HUES48 (cell line): ENCODE measurements at regions not wholly inside any gene's neighbourhood (a gene's known extent, or its start where the extent isn't known, plus 50 kb on each side); places are given as distances from the start of the nearest gene placed in this dataset.

Source experiments
- H3K27ac ChIP-seq: one replicate; pipeline ENCODE4 v1.7.0; 2013; ENCODE audit warnings: low read depth, low read length, inconsistent platforms
- H3K27me3 ChIP-seq: 2 replicates; pipeline ENCODE4 v1.6.1; 2013; ENCODE audit warnings: mild to moderate bottlenecking, low read length; ENCODE audit not compliant: control insufficient read depth, insufficient read depth
- H3K36me3 ChIP-seq: 2 replicates; pipeline ENCODE4 v1.6.1; 2013; ENCODE audit warnings: low read length; ENCODE audit not compliant: control insufficient read depth, insufficient read depth
- H3K4me1 ChIP-seq: 2 replicates; pipeline ENCODE4 v1.6.1; 2013; ENCODE audit warnings: mild to moderate bottlenecking, low read length; ENCODE audit not compliant: control insufficient read depth, insufficient read depth
- H3K4me3 ChIP-seq: 2 replicates; pipeline ENCODE4 v1.5.1; 2013; ENCODE audit warnings: mild to moderate bottlenecking, low read depth, low read length
- H3K9ac ChIP-seq: 2 replicates; pipeline ENCODE4 v1.6.1; 2013; ENCODE audit warnings: mild to moderate bottlenecking, low read depth, low read length, moderate library complexity
- H3K9me3 ChIP-seq: 2 replicates; pipeline ENCODE4 v1.6.1; 2013; ENCODE audit warnings: low read length; ENCODE audit not compliant: control insufficient read depth, insufficient read depth

DNA sequence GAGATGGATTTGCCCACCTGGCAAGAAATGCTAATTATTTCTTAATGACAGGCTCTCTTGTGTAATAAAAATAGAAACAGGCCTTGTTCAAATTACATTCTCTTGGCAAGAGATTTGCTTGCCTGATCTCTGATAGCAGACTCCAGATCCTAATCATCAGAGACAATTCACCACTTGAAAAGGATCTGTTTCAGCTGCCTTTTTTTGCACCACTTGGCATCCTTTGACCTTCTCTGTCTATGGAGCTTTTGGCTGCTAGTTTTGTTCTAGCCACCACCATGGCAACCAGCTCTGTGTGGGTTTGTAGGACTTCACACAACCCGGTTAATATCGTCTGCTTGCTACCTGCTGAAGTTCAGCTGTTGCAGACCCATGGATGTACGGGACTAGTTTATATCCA lies 241.1 kb upstream of the TLL1 start:
- no peaks in the 10 kb centered on the region for H3K27me3 ChIP-seq
- H3K4me1 ChIP-seq = 0 out of 2 replicates have a peak, but pooled peaks cover 3% of the 10 kb centered on the region
- H3K9me3 ChIP-seq = 0 out of 2 replicates have a peak, but pooled peaks cover 6% of the 10 kb centered on the region
- no peak overlapping the region for H3K27ac ChIP-seq
- no peaks in the 10 kb centered on the region for H3K36me3 ChIP-seq
- no peak overlapping the region for H3K4me3 ChIP-seq
- H3K9ac ChIP-seq = no peak overlapping the region

GRCh38 chr4:165634766-165635165 lies 238.3 kb upstream of the TLL1 start:
- Histone ChIP-seq H3K27me3 (no peaks in the 10 kb centered on the region), H3K27ac (no peak overlapping the region), H3K36me3 (no peaks in the 10 kb centered on the region)

GRCh38 chr4:165635381-165635780 lies 237.7 kb upstream of the TLL1 start:
- Histone ChIP-seq H3K4me1 (0 out of 2 replicates have a peak, but pooled peaks cover 3% of the 10 kb centered on the region), H3K4me3 (no peak overlapping the region), H3K27me3 (no peaks in the 10 kb centered on the region), H3K27ac (no peak overlapping the region), H3K9ac (no peak overlapping the region), H3K36me3 (no peaks in the 10 kb centered on the region), H3K9me3 (0 out of 2 replicates have a peak, but pooled peaks cover 6% of the 10 kb centered on the region)

More at GRCh38 chr4:165634766-165635165, 238.3 kb upstream of the TLL1 start:
- Histone ChIP-seq H3K4me3 (no peak overlapping the region), H3K9ac (no peak overlapping the region), H3K9me3 (0 out of 2 replicates have a peak, but pooled peaks cover 6% of the 10 kb centered on the region), H3K4me1 (0 out of 2 replicates have a peak, but pooled peaks cover 3% of the 10 kb centered on the region)

DNA sequence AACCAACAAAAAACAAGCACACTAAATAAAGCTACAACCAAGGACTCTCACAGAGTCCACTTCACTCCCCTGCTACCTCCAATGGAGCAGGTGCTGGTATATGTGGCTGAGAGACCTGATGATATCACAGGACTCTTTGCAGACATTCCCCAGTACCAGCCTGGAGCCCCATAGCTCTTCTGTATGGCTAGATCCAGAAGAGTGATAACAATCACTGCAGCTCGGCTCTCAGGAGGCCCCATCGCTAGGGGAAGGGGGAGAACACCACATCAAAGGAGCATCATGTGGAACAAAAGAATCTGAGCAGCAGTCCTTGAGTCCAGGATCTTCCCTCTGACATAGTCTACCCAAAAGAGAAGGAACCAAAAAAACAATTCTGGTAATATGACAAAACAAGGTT lies 237.1 kb upstream of the TLL1 start:
- 0 out of 2 replicates have a peak, but pooled peaks cover 3% of the 10 kb centered on the region for H3K4me1 ChIP-seq
- H3K4me3 ChIP-seq = no peak overlapping the region

DNA sequence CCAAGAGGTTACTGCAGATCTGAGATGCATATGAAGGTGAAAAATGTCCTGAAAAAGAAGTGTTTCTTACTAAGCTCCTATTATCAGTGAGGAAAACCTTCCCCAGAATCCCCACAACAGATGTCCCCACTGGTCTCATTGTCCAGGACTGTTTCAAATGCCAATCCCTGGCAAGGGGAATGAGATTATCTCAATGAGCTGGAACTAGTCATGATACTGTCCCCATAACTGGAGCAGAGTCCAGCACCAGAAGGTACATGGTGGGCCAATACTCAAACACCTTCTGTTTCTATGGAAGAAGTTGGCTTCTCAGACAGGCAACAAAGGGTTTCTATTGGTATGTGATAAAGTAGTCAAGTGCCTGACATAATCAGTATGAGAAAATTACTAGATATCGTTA lies 221.1 kb upstream of the TLL1 start:
- Histone ChIP-seq H3K9ac (no peak overlapping the region), H3K27ac (no peak overlapping the region), H3K4me1 (peaks cover 21% of the 10 kb centered on the region), H3K27me3 (no peaks in the 10 kb centered on the region), H3K36me3 (no peaks in the 10 kb centered on the region), H3K4me3 (no peak overlapping the region), H3K9me3 (no peaks in the 10 kb centered on the region)

More for the DNA sequence above, 237.1 kb upstream of the TLL1 start:
- H3K9ac ChIP-seq = no peak overlapping the region
- no peaks in the 10 kb centered on the region for H3K27me3 ChIP-seq
- no peaks in the 10 kb centered on the region for H3K36me3 ChIP-seq
- no peak overlapping the region for H3K27ac ChIP-seq
- 0 out of 2 replicates have a peak, but pooled peaks cover 6% of the 10 kb centered on the region for H3K9me3 ChIP-seq

GRCh38 chr4:165654556-165654955 lies 218.5 kb upstream of the TLL1 start:
- H3K4me3 ChIP-seq = no peak overlapping the region
- H3K9me3 ChIP-seq = no peaks in the 10 kb centered on the region
- peaks cover 34% of the 10 kb centered on the region for H3K4me1 ChIP-seq
- H3K27ac ChIP-seq = no peak overlapping the region
- no peak overlapping the region for H3K9ac ChIP-seq
- no peaks in the 10 kb centered on the region for H3K27me3 ChIP-seq
- no peaks in the 10 kb centered on the region for H3K36me3 ChIP-seq

- Histone ChIP-seq H3K36me3 (no peaks in the 10 kb centered on the region), H3K9ac (peak overlapping the region; percentile 20), H3K27me3 (no peaks in the 10 kb centered on the region), H3K9me3 (no peaks in the 10 kb centered on the region), H3K4me1 (peaks cover 34% of the 10 kb centered on the region), H3K4me3 (peak overlapping the region; percentile 40; the same call in 1 of the 2 replicates), H3K27ac (peak overlapping the region; percentile 78)
Observed at GRCh38 chr4:165656399-165656798, 216.6 kb upstream of the TLL1 start.

- Histone ChIP-seq H3K27ac (peak overlapping the region; percentile 78), H3K4me3 (peak overlapping the region; percentile 40; the same call in 1 of the 2 replicates), H3K36me3 (no peaks in the 10 kb centered on the region), H3K4me1 (peaks cover 34% of the 10 kb centered on the region), H3K9ac (peak overlapping the region; percentile 20), H3K9me3 (no peaks in the 10 kb centered on the region), H3K27me3 (no peaks in the 10 kb centered on the region)
Observed at GRCh38 chr4:165656829-165657490, 216.1 kb upstream of the TLL1 start.

GRCh38 chr4:165662341-165662740 lies 210.7 kb upstream of the TLL1 start:
- H3K27ac ChIP-seq = no peak overlapping the region
- no peaks in the 10 kb centered on the region for H3K9me3 ChIP-seq
- H3K4me1 ChIP-seq = peaks cover 13% of the 10 kb centered on the region
- no peaks in the 10 kb centered on the region for H3K27me3 ChIP-seq
- H3K36me3 ChIP-seq = no peaks in the 10 kb centered on the region
- H3K9ac ChIP-seq = no peak overlapping the region
- no peak overlapping the region for H3K4me3 ChIP-seq

DNA sequence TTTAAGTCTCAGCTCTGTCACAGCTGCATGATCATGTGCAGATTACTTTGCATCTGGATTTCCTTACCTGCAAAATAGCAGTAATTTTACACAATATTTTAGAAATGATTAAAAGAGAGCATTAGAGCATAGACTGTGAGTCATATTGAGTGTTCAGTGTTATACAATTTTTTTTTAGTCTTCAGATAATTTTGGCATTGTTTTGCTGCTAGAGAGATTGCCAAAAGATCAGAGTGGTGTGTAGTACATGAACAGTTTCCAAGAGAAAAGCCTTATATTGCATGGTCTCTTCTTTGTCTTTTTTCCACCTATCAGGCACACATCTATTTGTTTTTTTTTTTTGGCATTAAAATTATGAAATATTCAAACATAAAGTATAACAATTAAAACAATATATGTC lies 209.6 kb upstream of the TLL1 start:
- Histone ChIP-seq H3K27ac (no peak overlapping the region), H3K4me3 (no peak overlapping the region), H3K4me1 (peaks cover 5% of the 10 kb centered on the region; the same call in 1 of the 2 replicates), H3K27me3 (no peaks in the 10 kb centered on the region), H3K9ac (no peak overlapping the region), H3K36me3 (no peaks in the 10 kb centered on the region), H3K9me3 (no peaks in the 10 kb centered on the region)

DNA sequence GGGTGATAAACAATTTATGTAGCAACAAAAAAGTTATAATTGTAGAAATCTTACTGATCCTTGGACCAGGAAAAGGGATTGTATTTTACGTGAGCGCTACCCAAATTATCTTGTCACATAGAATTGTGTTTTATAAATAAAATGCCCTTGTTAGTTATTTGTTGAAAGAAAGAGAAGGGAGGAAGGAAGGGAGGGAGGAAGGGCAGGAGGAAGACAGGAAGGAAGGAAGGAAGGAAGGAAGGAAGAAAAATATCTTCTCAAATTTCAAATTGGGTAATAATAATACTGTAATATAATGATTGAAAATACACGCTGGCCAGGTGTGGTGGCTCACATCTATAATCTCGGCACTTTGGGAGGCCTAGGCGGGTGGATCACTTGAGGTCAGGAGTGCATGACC lies 206.2 kb upstream of the TLL1 start:
- peaks cover 7% of the 10 kb centered on the region; the same call in 1 of the 2 replicates for H3K4me1 ChIP-seq
- no peaks in the 10 kb centered on the region for H3K9me3 ChIP-seq
- no peaks in the 10 kb centered on the region for H3K27me3 ChIP-seq
- no peak overlapping the region for H3K9ac ChIP-seq
- no peaks in the 10 kb centered on the region for H3K36me3 ChIP-seq
- no peak overlapping the region for H3K4me3 ChIP-seq
- no peak overlapping the region for H3K27ac ChIP-seq
